Calu3 (cell line): ENCODE measurements at regions not wholly inside any gene's neighbourhood (a gene's known extent, or its start where the extent isn't known, plus 50 kb on each side); places are given as distances from the start of the nearest gene placed in this dataset.

Experiments
- BruUV-seq: library from RNA; stranded (reverse); fragments of 400-500 nt; replicated peaks from 2 replicates; lab custom pipeline; 2021; lab: Mats Ljungman, UMichigan
- CTCF ChIA-PET: fragments of 300-600 bp; sonication (Branson Sonifier 250); formaldehyde crosslinking; loops from one replicate; lab custom pipeline; 2022; ENCODE audit warnings: antibody characterized with exemption; lab: Charles Lee
- DNase-seq: peaks from one replicate; pipeline ENCODE4 v3.0.0; 2022
- H3K27ac Mint-ChIP-seq: one replicate; pipeline ENCODE4 v1.8.0; 2022; ENCODE audit warnings: mixed read lengths; ENCODE audit not compliant: unreplicated experiment
- H3K27me3 Mint-ChIP-seq: one replicate; pipeline ENCODE4 v1.8.0; 2022; ENCODE audit warnings: mixed read lengths; ENCODE audit not compliant: unreplicated experiment
- H3K36me3 Mint-ChIP-seq: one replicate; pipeline ENCODE4 v1.8.0; 2022; ENCODE audit warnings: mild to moderate bottlenecking, moderate library complexity, mixed read lengths; ENCODE audit not compliant: insufficient read depth, unreplicated experiment
- H3K4me1 Mint-ChIP-seq: one replicate; pipeline ENCODE4 v1.8.0; 2022; ENCODE audit warnings: mild to moderate bottlenecking, low read depth, mixed read lengths; ENCODE audit not compliant: unreplicated experiment
- H3K4me3 Mint-ChIP-seq: one replicate; pipeline ENCODE4 v1.8.0; 2022; ENCODE audit warnings: mild to moderate bottlenecking, low read depth, moderate library complexity, mixed read lengths; ENCODE audit not compliant: unreplicated experiment
- H3K9me3 Mint-ChIP-seq: one replicate; pipeline ENCODE4 v1.8.0; 2022; ENCODE audit warnings: low read depth, mixed read lengths; ENCODE audit not compliant: unreplicated experiment
- intact Hi-C: fragments of 100-400 bp; cut with micrococcal nuclease; formaldehyde crosslinking; loops from one replicate; pipeline ENCODE4 v1.10.0; 2022; ENCODE audit not compliant: unreplicated experiment
- TF ChIP-seq, protein P1 (sequence below): fragments of 200-600 bp; IDR thresholded peaks from one replicate; pipeline ENCODE4 v1.8.0; 2022; ENCODE audit warnings: antibody characterized with exemption; ENCODE audit not compliant: unreplicated experiment

DNA sequence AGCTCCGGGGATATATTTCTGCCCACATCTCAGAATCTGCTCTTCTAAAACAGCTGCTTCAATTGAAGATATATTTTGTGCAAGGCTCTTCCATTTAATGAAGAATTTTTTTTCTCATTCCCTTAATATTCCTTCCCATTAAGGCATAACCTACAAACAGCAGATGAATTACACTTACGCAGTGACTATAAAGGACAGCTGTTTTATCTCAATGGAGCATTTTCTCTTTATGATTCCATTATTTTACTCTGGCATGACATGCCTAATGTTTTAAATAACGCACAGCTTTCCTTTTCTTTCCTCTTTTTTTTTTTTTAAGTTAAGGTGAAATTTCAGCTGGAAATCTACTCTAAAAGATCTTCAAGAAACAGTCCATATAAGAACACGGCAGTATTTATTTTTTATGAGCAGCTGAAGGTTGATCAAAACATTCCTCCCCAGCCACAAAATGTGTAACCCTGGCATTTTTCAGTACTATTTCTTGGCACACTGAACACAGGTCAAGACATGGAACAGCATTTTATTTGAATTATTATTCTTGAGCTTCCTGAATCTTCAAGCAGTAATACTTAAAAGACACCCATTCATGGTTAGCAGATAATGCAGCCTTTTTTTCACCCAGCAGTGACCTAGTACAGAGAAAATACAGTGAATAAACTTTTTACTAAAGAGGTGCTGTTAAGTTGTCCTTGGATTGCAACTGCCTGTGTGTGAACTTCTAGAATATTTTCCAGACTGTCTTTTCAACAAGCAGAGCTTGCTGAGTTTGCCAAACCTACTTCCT lies 118.1 kb upstream of the FOXN3 start:
- no peak for DNase-seq

DNA sequence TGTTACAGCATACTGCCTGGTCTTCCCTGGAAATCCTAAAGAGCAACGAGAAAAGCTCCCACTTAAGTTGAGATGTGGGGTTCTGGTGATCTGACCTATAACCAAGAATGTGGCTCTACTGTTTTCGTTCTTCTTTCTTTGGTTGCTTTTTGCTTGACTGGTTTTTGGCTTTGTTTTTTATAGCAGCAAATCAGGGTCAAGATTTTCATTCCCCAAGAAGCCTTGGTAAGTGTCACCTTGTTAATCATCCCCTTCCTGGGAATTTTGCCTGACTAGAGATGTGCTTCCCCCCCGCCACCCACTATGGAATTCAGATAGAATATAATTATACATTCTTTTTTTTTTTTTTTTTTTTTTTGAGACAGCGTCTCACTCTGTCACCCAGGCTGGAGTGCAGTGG lies 116.7 kb upstream of the FOXN3 start:
- H3K36me3 Mint-ChIP-seq = no peaks in the 10 kb centered on the region
- H3K4me3 Mint-ChIP-seq = no peak overlapping the region
- intact Hi-C loops = no loop called here
- H3K27ac Mint-ChIP-seq = no peak overlapping the region
- BruUV-seq = no TSS peak
- H3K4me1 Mint-ChIP-seq = no peaks in the 10 kb centered on the region
- DNase-seq = no peak
- H3K27me3 Mint-ChIP-seq = no peaks in the 10 kb centered on the region
- CTCF ChIA-PET = interaction anchor here (0.6 kb wide), 1 partner anchor 198 kb away, joined by 5 read pairs; no protein-coding TSS in a partner anchor
- H3K9me3 Mint-ChIP-seq = no peaks in the 10 kb centered on the region
- TF ChIP-seq, protein P1, sequence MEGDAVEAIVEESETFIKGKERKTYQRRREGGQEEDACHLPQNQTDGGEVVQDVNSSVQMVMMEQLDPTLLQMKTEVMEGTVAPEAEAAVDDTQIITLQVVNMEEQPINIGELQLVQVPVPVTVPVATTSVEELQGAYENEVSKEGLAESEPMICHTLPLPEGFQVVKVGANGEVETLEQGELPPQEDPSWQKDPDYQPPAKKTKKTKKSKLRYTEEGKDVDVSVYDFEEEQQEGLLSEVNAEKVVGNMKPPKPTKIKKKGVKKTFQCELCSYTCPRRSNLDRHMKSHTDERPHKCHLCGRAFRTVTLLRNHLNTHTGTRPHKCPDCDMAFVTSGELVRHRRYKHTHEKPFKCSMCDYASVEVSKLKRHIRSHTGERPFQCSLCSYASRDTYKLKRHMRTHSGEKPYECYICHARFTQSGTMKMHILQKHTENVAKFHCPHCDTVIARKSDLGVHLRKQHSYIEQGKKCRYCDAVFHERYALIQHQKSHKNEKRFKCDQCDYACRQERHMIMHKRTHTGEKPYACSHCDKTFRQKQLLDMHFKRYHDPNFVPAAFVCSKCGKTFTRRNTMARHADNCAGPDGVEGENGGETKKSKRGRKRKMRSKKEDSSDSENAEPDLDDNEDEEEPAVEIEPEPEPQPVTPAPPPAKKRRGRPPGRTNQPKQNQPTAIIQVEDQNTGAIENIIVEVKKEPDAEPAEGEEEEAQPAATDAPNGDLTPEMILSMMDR = no peak

More for the DNA sequence above, 118.1 kb upstream of the FOXN3 start:
- intact Hi-C loops = no loop called here
- Mint-ChIP-seq H3K27me3 (no peaks in the 10 kb centered on the region), H3K27ac (no peak overlapping the region), H3K4me3 (no peak overlapping the region), H3K36me3 (no peaks in the 10 kb centered on the region), H3K9me3 (no peaks in the 10 kb centered on the region), H3K4me1 (no peaks in the 10 kb centered on the region)
- TF ChIP-seq, protein P1 = no peak
- BruUV-seq = no TSS peak
- CTCF ChIA-PET = no interaction called here

DNA sequence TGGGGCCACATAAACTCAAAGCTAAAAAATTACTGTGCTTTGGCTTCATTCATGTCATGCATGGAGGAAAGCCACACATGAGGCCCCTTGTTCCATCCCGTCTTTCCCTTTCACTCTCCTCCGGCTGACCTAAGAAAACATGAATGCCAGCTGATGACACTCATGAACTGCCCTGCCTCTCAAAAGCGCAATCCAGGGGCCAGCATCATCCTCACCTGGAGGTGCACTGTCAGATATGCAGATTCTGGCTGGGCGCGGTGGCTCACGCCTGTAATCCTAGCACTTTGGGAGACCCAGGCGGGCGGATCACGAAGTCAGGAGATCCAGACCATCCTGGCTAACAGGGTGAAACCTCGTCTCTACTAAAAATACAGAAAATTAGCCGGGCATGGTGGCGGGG lies 116.1 kb upstream of the FOXN3 start:
- CTCF ChIA-PET = no interaction called here
- no peak overlapping the region for H3K27ac Mint-ChIP-seq
- no peaks in the 10 kb centered on the region for H3K4me1 Mint-ChIP-seq
- DNase-seq = no peak
- intact Hi-C loops = no loop called here
- no peaks in the 10 kb centered on the region for H3K36me3 Mint-ChIP-seq
- H3K4me3 Mint-ChIP-seq = no peak overlapping the region
- no TSS peak for BruUV-seq
- no peaks in the 10 kb centered on the region for H3K9me3 Mint-ChIP-seq
- TF ChIP-seq, protein P1 = no peak
- H3K27me3 Mint-ChIP-seq = no peaks in the 10 kb centered on the region

GRCh38 chr14:89531661-89532335 lies 114.8 kb upstream of the FOXN3 start:
- DNase-seq = no peak
- TF ChIP-seq, protein P1 = no peak
- Mint-ChIP-seq H3K36me3 (no peaks in the 10 kb centered on the region), H3K4me1 (no peaks in the 10 kb centered on the region), H3K4me3 (no peak overlapping the region), H3K27me3 (no peaks in the 10 kb centered on the region), H3K27ac (no peak overlapping the region), H3K9me3 (no peaks in the 10 kb centered on the region)
- CTCF ChIA-PET = no interaction called here
- no TSS peak for BruUV-seq
- intact Hi-C loops = no loop called here
